IPS-18c (cell line): ENCODE measurements at regions not wholly inside any gene's neighbourhood (a gene's known extent, or its start where the extent isn't known, plus 50 kb on each side); places are given as distances from the start of the nearest gene placed in this dataset.
"Not testable (repeated sequence)": the region's sequence is repeated elsewhere in the genome, so short reads cannot be mapped to it uniquely, and the experiment has no call there.

ENCODE experiments used
- H3K4me3 ChIP-seq: 2 replicates; pipeline ENCODE4 v1.7.0; 2013; ENCODE audit warnings: low read depth, mild to moderate bottlenecking, low read length, moderate library complexity; ENCODE audit not compliant: insufficient read depth
- H3K9me3 ChIP-seq: one replicate; pipeline ENCODE4 v1.6.1; 2013; ENCODE audit warnings: mild to moderate bottlenecking, low read length, moderate library complexity; ENCODE audit not compliant: control insufficient read depth, insufficient read depth

- H3K9me3 ChIP-seq, result no peaks in the 10 kb centered on the region
- no peak overlapping the region for H3K4me3 ChIP-seq
Observed at GRCh38 chr2:144632809-144633208, 112.9 kb upstream of the ZEB2 start.

- H3K4me3 ChIP-seq, result no peak overlapping the region
Observed at GRCh38 chr2:144631636-144632035, 111.7 kb upstream of the ZEB2 start.

GRCh38 chr2:144630459-144631215 lies 110.7 kb upstream of the ZEB2 start:
- Histone ChIP-seq H3K4me3 (no peak overlapping the region), H3K9me3 (no peaks in the 10 kb centered on the region)

More at GRCh38 chr2:144631636-144632035, 111.7 kb upstream of the ZEB2 start:
- no peaks in the 10 kb centered on the region for H3K9me3 ChIP-seq

GRCh38 chr2:144629935-144630334 lies 110.0 kb upstream of the ZEB2 start:
- Histone ChIP-seq H3K9me3 (no peaks in the 10 kb centered on the region), H3K4me3 (no peak overlapping the region)

GRCh38 chr2:144628566-144628965 lies 108.6 kb upstream of the ZEB2 start:
- no peaks in the 10 kb centered on the region for H3K9me3 ChIP-seq
- H3K4me3 ChIP-seq, result no peak overlapping the region

GRCh38 chr2:144625626-144626025 lies 105.7 kb upstream of the ZEB2 start:
- H3K9me3 ChIP-seq, result peaks cover 2% of the 10 kb centered on the region
- H3K4me3 ChIP-seq, result no peak overlapping the region

- H3K9me3 ChIP-seq, result peaks cover 2% of the 10 kb centered on the region
- no peak overlapping the region for H3K4me3 ChIP-seq
Observed at GRCh38 chr2:144625226-144625625, 105.3 kb upstream of the ZEB2 start.

GRCh38 chr2:144624451-144624850 lies 104.5 kb upstream of the ZEB2 start:
- Histone ChIP-seq H3K9me3 (peaks cover 2% of the 10 kb centered on the region), H3K4me3 (no peak overlapping the region)

GRCh38 chr2:144622373-144622772 lies 102.5 kb upstream of the ZEB2 start:
- H3K4me3 ChIP-seq, H3K9me3 ChIP-seq: not testable (repeated sequence)

- peaks cover 2% of the 10 kb centered on the region for H3K9me3 ChIP-seq
- no peak overlapping the region for H3K4me3 ChIP-seq
Observed at GRCh38 chr2:144621266-144621665, 101.3 kb upstream of the ZEB2 start.

GRCh38 chr2:144619760-144620159 lies 99.8 kb upstream of the ZEB2 start:
- Histone ChIP-seq H3K9me3 (peaks cover 2% of the 10 kb centered on the region), H3K4me3 (no peak overlapping the region)

- not testable (repeated sequence) for H3K4me3 ChIP-seq, H3K9me3 ChIP-seq
Observed at GRCh38 chr2:144617171-144617570, 97.3 kb upstream of the ZEB2 start.

GRCh38 chr2:144615866-144616565 lies 96.1 kb upstream of the ZEB2 start:
- H3K9me3 ChIP-seq, result no peaks in the 10 kb centered on the region
- no peak overlapping the region for H3K4me3 ChIP-seq

GRCh38 chr2:144607891-144608521 lies 88.1 kb upstream of the ZEB2 start:
- Histone ChIP-seq H3K9me3 (no peaks in the 10 kb centered on the region), H3K4me3 (no peak overlapping the region)

GRCh38 chr2:144607099-144607498 lies 87.2 kb upstream of the ZEB2 start:
- no peak overlapping the region for H3K4me3 ChIP-seq
- H3K9me3 ChIP-seq, result no peaks in the 10 kb centered on the region

- Histone ChIP-seq H3K4me3 (no peak overlapping the region), H3K9me3 (no peaks in the 10 kb centered on the region)
Observed at GRCh38 chr2:144606466-144607095, 86.7 kb upstream of the ZEB2 start.

- Histone ChIP-seq H3K9me3 (no peaks in the 10 kb centered on the region), H3K4me3 (no peak overlapping the region)
Observed at GRCh38 chr2:144605231-144605840, 85.4 kb upstream of the ZEB2 start.
